HFFc6 (cell line): ENCODE measurements at regions not wholly inside any gene's neighbourhood (a gene's known extent, or its start where the extent isn't known, plus 50 kb on each side); places are given as distances from the start of the nearest gene placed in this dataset.

ENCODE experiments used
- DNase-seq: peaks from one replicate; pipeline ENCODE4 v3.0.0-alpha.2; 2018
- H3K27ac Mint-ChIP-seq: 2 replicates; pipeline ENCODE4 v1.8.0; 2020; ENCODE audit warnings: mild to moderate bottlenecking, mixed read lengths
- H3K27me3 Mint-ChIP-seq: 2 replicates; pipeline ENCODE4 v1.8.0; 2021; ENCODE audit warnings: mild to moderate bottlenecking, moderate library complexity, mixed read lengths; ENCODE audit not compliant: insufficient read depth
- H3K36me3 Mint-ChIP-seq: 2 replicates; pipeline ENCODE4 v1.8.0; 2021; ENCODE audit warnings: low read depth, mixed read lengths
- H3K4me1 Mint-ChIP-seq: 2 replicates; pipeline ENCODE4 v1.8.0; 2020; ENCODE audit warnings: low read depth, mixed read lengths
- H3K4me3 Mint-ChIP-seq: 2 replicates; pipeline ENCODE4 v1.8.0; 2020; ENCODE audit warnings: mild to moderate bottlenecking, moderate library complexity, mixed read lengths
- H3K9me3 Mint-ChIP-seq: 2 replicates; pipeline ENCODE4 v1.8.0; 2020; ENCODE audit warnings: mild to moderate bottlenecking, mixed read lengths
- CTCF ChIP-seq: fragments of 200-600 bp; sonication (generic); IDR thresholded peaks from 2 replicates; pipeline ENCODE4 v1.5.0; 2021; ENCODE audit warnings: antibody characterized with exemption, mild to moderate bottlenecking

GRCh38 chrX:26873736-26874135 lies 589.4 kb downstream of the PPP4R3C start:
- H3K27ac Mint-ChIP-seq, result no peak overlapping the region
- no peaks in the 10 kb centered on the region for H3K4me1 Mint-ChIP-seq
- H3K4me3 Mint-ChIP-seq, result no peak overlapping the region
- TF ChIP-seq CTCF, result no peak
- no peaks in the 10 kb centered on the region for H3K27me3 Mint-ChIP-seq
- DNase-seq, result no peak
- H3K36me3 Mint-ChIP-seq, result no peaks in the 10 kb centered on the region
- H3K9me3 Mint-ChIP-seq, result peaks cover 4% of the 10 kb centered on the region; the same call in 1 of the 2 replicates

- no peaks in the 10 kb centered on the region for H3K36me3 Mint-ChIP-seq
- no peak for TF ChIP-seq CTCF
- H3K27me3 Mint-ChIP-seq, result no peaks in the 10 kb centered on the region
Measured at GRCh38 chrX:26871967-26872366, 591.2 kb downstream of the PPP4R3C start.

DNA sequence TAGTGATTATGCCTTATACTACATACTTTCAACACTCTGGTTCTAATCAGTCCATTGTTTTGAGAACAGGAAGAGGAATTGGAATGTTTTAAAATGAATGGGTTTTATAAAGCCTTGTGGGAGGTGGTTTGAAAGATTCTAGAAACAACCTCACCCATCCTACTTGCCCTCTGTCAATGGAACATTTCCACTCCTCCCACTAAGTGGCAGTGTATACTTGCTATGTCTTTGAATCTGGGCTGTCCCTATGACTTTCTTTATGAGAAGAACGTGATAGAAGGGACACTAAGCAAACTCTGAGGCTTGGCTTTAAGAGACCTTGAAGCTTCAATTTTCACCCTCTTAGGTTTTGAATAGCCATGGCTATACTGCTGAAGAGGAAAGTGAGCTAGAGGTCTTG lies 611.2 kb downstream of the PPP4R3C start:
- no peaks in the 10 kb centered on the region; the same call in 1 of the 2 replicates for H3K9me3 Mint-ChIP-seq
- H3K27ac Mint-ChIP-seq, result no peak overlapping the region
- no peak for TF ChIP-seq CTCF
- H3K4me3 Mint-ChIP-seq, result no peak overlapping the region
- DNase-seq, result no peak
- no peaks in the 10 kb centered on the region for H3K4me1 Mint-ChIP-seq
- no peaks in the 10 kb centered on the region for H3K36me3 Mint-ChIP-seq
- H3K27me3 Mint-ChIP-seq, result no peaks in the 10 kb centered on the region

More at GRCh38 chrX:26871967-26872366, 591.2 kb downstream of the PPP4R3C start:
- DNase-seq, result no peak
- Mint-ChIP-seq H3K4me3 (no peak overlapping the region), H3K27ac (no peak overlapping the region), H3K4me1 (no peaks in the 10 kb centered on the region), H3K9me3 (peaks cover 5% of the 10 kb centered on the region; the same call in 1 of the 2 replicates)

- no peak overlapping the region for H3K27ac Mint-ChIP-seq
- no peaks in the 10 kb centered on the region for H3K27me3 Mint-ChIP-seq
- peaks cover 4% of the 10 kb centered on the region; the same call in 1 of the 2 replicates for H3K9me3 Mint-ChIP-seq
- no peaks in the 10 kb centered on the region for H3K4me1 Mint-ChIP-seq
- no peak overlapping the region for H3K4me3 Mint-ChIP-seq
- no peak for DNase-seq
- no peaks in the 10 kb centered on the region for H3K36me3 Mint-ChIP-seq
- no peak for TF ChIP-seq CTCF
Measured at GRCh38 chrX:26848511-26848910, 614.6 kb downstream of the PPP4R3C start.

GRCh38 chrX:26845056-26845455 lies 618.1 kb downstream of the PPP4R3C start:
- peaks cover 7% of the 10 kb centered on the region for H3K9me3 Mint-ChIP-seq
- TF ChIP-seq CTCF, result no peak
- no peak overlapping the region for H3K4me3 Mint-ChIP-seq
- DNase-seq, result no peak
- H3K4me1 Mint-ChIP-seq, result no peaks in the 10 kb centered on the region
- H3K36me3 Mint-ChIP-seq, result no peaks in the 10 kb centered on the region
- no peaks in the 10 kb centered on the region for H3K27me3 Mint-ChIP-seq
- no peak overlapping the region for H3K27ac Mint-ChIP-seq

GRCh38 chrX:26822448-26822847 lies 606.5 kb downstream of the MAGEB5 start:
- DNase-seq, result no peak
- Mint-ChIP-seq H3K36me3 (0 out of 2 replicates have a peak, but pooled peaks cover 4% of the 10 kb centered on the region), H3K9me3 (peaks cover 16% of the 10 kb centered on the region), H3K4me1 (no peaks in the 10 kb centered on the region), H3K4me3 (no peak overlapping the region), H3K27ac (no peak overlapping the region), H3K27me3 (no peaks in the 10 kb centered on the region)
- no peak for TF ChIP-seq CTCF
